Kidney capillary endothelial cell (primary cell): ENCODE measurements at regions not wholly inside any gene's neighbourhood (a gene's known extent, or its start where the extent isn't known, plus 50 kb on each side); places are given as distances from the start of the nearest gene placed in this dataset.

Experiments used
- DNase-seq: peaks from one replicate; pipeline ENCODE4 v3.0.0-alpha.2; 2018; ENCODE audit warnings: low spot score

DNA sequence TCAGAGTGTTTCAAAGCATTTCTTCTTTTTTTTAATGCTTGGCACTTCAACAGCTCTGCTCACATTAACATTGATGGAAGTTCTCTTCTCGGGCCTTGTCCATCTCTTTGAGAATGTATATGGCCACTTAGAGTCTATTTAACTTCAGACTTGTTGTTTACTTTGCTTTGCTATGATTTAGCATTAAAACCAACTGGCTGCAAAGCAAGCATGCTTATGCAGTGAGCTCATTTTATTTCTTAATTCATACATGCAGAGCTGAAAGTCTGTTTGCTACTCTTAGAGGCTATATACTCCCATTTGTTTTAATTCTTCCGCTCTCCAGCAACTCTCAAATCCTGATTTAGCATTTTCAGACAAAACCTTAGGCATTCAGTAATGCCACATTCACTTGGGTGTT, 107.6 kb upstream of the PACRGL start:
- no peak for DNase-seq

DNA sequence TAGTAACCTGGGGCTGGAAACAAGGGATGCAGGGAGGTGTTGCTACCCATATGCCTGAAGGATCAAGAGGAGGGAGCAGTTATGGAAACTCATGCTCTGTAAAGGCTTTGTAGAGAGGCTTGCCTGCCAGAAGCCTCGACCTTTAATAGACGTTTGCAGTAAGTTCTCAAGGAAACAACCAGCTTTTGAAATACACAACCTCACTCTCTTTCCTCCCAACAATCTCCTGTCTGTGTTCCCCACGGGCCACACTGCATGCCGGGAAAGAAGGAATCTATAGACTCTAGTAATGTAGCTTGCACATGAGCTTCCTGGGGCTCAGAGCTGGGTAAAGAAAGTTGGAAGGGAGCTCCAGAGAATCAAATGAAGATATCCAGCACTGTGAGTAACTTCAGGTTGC, 101.6 kb upstream of the PACRGL start:
- no peak for DNase-seq

DNA sequence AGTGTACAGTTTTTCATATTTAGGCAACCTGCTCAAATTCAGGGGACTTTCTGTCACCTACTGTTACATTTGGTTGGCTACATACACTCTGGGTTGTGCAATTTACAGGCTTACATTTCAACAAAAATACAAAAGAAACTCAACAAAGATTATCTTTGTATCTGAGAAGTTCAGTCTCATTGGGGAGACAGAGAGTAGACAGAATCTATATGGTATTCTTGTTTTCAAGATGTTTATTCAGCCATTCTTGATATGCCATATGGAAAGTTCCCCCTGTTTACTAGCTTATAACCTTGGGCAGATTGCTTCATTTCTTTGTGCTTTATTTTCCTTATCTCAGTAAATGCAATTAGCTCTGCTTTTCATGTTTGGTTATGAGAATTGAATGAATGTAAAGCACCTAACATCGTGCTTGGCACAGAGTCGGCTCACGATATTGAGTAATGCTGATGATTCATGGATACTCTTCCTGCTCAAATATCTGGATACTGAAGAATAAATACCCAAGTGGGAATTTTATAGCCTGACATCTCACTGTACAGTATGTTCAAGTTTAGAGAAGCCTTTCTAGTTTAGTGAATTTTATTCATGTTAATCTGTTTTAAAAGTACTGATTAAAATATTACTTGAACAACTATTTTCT, 96.5 kb upstream of the PACRGL start:
- no peak for DNase-seq

DNA sequence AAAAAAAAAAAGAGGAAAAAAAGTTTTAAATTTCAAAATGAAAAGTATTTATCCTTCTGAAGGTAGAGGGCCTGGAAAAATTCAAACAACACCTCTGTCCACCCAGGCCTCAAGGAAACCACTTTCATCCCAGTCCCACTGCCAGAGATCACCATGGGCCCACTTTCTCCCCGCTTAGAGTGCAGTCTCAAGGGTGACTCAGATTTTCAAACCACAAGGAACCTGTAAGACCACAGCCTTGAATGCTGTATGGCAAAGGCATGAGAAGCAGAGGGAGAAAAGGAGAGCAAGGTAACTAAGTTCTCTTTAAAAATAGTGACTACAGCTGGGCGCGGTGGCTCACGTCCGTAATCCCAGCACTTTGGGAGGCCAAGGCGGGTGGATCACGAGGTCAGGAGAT, 87.9 kb upstream of the PACRGL start:
- no peak for DNase-seq

DNA sequence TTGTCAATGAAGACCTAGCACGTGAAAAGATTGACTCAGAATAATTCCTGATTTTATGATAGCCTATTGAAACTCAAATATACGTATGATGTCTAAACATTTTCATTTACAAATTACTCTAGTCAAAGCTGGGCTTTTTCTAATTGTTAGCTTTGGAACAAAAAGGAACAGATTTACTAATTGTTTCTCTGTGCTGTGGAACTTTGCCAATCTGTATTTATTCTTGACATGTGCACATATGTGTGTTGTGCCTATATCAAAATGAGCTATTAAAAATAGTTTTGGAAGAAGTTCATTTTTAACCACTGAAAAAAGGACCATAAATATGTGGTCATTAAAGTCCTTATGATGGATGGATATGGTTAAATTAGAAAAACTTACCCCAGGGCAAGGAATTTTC, 85.4 kb upstream of the PACRGL start:
- DNase-seq = no peak

DNA sequence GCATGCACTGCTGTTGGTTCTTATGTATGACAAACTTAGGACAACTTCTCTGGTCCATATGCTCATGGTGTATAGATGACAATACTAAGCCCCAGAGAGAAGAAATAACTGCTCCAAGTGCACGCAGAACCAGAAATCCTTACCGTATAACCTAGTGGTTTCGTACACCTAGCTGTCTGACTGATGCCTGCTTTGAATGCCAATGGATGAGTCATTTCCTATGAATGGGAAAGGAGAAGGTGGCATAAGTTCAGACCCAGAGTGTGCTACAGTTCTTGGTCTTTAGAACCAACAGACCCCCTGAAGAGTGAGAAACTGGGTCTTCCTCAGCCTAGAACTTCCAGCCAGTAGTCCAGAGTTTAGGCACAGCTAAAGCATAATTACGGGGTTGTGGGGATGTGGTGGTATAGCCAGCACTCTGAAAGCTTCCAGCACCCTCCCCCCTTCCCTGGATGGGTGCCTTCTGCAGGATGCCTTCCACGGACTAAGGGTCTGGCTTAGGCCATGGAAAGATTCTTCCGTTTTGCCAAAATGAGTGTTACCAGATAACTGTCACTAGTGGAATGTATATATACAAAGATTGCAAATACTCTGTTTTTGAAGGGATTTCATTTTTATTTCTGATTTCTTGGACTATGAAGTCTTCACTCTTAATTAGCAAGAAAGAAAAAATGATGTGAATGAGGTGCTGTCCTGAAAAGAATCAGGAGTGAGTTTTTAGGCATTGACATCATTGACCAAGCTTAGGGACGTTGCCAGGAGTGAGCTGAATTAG, 84.6 kb upstream of the PACRGL start:
- peak; percentile 33 for DNase-seq

DNA sequence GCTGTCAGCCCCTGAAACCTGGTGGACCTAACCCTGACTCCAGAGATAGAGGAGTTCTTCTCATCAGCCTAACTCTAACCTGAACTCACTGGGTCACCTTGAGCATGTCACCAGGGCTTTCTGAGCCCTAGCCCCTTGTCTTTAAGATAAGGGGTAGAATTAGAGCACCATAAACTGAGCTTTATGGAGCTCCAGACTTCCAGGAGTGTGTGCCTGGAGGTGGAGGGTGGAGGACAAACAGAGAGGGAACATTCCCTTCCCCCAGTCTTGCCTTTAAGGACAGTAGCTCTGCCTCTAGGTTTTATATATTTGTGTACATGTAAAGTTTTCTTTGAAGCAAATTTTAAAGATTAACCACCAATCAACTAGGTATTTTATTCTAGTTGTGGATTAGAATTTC, 83.9 kb upstream of the PACRGL start:
- no peak for DNase-seq

DNA sequence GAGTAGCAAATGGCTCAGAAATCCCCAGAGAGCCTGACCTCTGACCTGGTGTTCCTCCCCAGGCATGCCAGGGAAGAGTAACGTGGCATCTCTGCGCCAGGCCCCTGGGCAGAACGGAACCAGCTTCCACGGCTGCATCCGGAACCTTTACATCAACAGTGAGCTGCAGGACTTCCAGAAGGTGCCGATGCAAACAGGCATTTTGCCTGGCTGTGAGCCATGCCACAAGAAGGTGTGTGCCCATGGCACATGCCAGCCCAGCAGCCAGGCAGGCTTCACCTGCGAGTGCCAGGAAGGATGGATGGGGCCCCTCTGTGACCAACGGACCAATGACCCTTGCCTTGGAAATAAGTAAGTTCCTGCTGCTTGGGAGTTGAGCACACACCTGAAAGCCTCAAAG, 83.4 kb upstream of the PACRGL start:
- DNase-seq = no peak

DNA sequence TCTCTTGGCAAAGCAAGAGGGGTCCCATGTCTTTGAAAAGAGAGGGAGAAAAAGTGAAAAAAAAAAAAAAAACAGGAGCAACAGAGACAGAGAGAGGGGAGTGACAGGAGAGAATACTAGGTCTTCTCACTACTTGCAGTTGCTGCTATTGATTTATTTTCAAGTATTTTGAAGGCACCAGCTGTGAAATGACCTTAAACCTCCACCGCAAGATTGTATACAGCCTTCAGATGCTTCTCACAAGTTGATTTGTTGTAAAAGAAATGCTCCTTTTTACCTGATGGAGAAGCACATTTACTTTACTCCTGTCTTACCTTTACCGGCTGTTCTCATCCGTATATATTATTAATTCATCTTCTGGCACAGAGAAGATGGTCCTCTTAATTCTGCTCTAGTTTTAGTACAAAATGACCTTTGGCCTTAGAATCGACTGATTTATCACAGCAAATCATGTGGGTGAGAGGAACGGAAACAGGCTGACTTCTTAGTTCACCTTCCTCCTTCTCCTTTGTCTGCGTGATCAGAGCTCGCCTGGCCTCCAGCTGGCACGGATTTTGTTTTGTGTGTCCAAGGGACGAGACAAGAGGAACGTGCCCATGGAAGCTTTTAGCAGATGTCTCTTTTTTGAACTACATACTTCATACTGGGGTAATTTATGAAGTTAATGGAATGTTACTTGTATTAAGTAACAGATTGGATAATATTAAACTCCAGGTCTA, 82.4 kb upstream of the PACRGL start:
- peak; percentile 19 for DNase-seq

DNA sequence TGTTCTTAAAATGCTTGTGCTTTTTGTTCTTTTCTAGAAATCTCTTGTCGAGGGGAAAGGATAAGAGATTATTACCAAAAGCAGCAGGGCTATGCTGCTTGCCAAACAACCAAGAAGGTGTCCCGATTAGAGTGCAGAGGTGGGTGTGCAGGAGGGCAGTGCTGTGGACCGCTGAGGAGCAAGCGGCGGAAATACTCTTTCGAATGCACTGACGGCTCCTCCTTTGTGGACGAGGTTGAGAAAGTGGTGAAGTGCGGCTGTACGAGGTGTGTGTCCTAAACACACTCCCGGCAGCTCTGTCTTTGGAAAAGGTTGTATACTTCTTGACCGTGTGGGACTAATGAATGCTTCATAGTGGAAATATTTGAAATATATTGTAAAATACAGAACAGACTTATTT, 81.5 kb upstream of the PACRGL start:
- DNase-seq = no peak

DNA sequence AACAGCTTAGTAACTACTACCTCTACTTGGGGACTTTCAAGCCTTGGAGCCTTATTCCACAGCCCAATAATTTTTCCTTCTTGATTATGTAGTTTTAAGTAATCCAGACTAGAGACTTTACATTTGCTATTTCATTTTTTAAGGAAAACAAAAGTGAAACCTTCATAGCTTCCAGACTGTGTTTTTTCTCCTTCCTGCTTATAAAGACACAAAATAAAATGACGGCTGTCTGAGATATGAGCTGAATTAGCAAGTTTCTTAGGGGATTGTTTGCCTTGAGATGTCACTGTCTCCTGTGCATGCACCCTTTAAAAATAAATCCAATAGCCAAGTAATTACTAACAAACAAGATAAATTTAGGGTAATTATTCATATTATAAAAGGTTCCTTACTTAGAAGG, 78.8 kb upstream of the PACRGL start:
- DNase-seq = no peak

DNA sequence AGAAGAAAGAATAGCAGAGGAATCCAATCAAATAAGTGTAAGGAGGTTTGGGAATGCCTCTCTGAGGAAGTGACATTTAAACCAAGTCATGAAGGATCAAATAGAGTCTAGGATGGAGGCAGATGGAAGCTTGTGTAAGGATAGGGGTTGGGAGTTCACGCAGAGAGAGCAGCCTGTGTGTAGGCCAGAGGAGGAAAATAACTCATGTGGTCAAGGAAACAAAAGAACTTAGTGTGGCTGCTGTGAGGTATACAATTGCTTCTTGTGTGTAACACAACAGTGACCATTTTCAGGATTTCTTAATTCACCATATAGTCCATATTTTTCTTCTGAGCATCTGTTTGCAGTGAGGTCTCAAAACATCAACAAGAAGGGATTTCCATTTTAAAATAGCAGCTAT, 77.6 kb upstream of the PACRGL start:
- no peak for DNase-seq

DNA sequence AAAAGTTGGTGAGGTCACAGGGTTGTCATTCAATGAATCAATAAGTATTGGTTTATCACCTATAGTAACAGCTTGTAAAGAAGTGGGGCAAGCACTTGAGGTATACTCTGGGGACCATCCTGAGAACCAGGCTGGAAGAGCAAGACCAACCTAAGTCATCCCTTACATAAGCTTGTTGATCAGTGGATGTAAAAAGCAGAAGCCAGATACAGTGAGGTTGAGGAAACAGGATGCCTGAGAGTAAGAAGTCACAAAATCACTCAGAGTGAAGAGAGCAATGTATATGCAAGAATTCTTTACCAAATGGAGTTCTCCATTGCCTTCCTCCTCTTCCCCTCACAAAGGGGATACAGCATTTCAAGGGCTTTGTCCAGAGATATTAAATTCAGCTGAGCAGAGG, 76.3 kb upstream of the PACRGL start:
- DNase-seq = no peak

DNA sequence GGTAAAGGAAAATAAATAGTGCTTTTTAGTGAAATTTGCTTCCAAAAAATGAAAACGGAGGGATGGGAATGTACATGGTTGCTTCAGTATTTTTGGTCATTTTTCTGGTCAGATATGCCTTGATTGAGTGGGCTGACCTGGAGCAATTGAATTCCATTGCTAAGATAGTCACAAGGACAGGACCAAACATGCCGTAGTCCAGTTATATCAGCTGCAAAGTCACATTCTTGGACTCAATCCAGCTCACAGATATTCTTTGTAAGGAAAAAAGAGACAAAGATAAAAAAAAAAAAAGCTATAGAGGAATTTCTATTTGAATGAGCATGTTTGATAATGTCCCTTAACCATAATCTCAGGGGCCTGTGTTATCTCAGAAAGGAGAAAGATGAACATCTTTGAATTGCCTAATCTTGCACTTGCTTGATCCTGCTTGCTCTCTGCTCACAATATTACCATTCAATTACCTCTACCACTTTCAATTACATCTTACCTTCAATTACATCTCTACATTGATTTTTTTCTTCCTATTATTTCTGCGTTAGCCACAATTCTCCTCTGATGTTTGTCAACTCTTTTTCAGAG, 75.4 kb upstream of the PACRGL start:
- no peak for DNase-seq

DNA sequence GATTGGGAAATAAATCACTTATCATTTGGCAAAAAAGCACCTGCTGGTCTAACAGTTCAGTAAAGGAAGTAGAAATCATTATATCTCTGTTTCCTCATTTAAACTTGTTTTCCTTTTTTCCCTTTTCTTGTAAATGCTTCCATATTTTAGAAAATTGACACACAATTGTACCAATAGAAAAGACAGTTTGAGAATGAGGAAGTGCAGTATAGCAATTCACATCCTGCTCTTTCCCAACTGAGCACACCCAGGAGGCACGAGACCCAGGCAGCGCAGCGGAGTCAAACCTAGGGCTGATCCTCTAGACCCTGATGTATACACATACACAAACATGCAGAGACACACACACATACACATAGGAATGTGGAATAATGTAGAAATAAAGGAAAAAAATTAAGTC, 74.8 kb upstream of the PACRGL start:
- DNase-seq = no peak

DNA sequence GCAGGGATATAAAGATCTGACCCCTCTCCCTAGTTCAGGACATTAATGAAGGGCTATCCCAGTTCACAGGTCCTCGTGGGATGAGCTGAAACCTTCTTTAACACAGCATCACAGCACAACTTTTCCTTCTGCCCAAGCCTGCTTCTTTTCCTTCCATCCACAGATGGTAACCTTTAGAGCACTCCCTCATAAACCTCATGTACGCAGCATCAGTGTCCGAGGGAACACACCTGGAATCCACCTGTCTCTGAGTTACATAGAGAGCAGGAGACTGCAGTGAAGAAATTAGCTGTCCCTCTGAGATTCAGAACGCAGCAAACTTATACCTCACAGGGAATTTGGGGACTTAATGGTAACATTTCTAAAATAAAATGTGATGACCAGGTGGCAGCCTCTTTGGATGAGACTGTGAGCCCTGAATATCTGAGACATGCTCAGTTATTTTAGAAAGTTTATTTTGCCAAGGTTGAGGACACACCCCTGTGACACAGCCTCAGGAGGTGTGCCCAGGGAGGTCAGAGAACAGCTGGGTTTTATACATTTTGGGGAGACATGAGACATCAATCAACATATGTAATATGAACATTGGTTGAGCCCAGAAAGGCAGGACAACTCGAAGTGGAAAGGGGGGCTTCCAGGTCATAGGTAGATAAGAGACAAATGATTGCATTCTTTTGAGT, 73.8 kb upstream of the PACRGL start:
- DNase-seq = no peak

DNA sequence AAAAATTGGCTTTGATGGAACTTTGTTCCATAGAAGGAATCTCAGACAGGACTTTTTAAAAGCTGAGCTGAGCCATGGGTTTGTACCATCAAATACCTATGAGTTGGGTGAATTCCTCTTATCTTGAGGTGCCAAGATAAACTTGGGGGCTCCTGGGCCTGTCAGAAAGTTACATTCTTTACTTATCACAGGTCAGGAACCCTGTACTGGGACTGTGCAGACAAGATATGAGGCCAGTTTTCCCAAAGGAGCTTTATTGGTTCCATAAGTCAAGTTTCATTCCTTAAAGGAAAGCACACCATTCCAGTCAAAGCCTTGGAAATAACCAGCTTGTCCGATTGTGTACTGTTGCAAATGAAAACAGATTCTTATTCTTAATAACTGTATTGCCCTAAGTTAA, 72.4 kb upstream of the PACRGL start:
- no peak for DNase-seq

DNA sequence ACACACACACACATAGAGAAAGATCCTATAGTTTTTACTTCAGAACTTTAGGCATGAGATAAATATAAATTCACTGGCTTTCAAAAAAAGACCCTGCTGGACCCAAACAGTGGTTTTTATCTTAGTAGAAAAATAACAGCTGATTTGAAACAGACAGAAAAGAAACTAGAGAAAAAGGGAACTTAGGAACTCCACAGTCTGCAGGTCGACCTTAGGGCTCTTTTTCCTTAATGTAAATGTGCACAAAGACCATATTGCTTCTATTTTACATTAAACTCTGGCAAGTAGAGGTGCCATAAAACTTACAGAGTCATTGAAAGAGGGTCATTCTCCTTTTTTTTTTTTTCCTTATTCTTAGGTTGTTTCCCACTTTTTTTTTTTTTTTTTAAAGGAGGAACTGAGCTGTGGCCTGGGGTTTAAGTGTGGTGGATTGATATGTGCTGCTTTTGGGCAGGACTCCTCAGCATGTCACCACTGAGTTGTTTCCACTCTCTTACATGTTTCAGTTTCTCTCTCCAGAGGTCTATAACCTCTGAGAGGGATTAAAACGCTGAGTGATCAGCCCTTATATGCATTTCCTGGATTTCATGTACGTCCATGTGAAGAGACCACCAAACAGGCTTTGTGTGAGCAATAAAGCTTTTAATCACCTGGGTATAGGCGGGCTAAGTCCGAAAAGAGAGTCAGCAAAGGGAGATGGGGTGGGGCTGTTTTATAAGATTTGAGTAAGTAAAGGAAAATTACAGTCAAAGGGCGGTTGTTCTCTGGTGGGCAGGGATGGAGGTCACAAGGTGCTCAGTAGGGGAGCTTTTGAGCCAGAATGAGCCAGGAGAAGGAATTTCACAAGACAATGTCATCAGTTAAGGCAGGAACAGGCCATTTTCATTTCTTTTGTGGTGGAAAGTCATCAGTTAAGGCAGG, 70.8 kb upstream of the PACRGL start:
- DNase-seq = no peak

DNA sequence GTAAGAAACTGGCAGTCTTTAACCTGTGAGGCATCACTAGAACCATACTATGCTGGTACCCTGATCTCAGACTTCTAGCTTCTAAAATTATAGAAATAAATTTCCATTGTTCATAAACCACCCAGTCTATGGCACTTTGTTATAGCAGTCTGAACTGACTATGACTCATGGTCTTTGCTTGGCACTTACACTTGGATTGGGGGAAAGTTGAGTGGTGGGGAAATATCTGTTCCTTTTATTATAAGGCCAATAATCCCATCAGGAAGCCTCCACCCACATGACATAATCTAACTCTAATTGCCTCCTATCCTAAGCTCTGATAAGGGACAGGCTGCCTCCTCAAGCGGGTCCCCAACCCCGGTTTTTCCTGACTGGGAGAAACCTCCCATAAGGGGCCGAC, 61.4 kb upstream of the PACRGL start:
- DNase-seq = no peak

DNA sequence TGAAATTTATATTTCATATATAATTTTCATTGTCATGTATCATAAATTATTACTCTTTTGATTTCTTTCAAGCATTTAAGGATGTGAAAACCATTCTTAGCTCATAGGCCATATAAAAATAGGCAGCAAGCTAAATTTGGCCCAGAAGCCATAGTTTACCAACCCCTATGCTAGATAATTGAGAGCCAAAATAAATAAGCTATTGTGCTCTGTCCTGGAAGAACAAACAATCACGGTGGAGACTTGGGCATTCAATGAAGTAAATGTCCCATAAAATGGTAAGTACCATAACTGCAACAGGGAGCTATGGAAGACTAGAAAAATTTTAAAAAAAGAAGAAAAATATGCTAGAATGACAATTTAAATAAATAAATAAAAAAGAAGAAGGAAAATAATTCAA, 60.9 kb upstream of the PACRGL start:
- no peak for DNase-seq

DNA sequence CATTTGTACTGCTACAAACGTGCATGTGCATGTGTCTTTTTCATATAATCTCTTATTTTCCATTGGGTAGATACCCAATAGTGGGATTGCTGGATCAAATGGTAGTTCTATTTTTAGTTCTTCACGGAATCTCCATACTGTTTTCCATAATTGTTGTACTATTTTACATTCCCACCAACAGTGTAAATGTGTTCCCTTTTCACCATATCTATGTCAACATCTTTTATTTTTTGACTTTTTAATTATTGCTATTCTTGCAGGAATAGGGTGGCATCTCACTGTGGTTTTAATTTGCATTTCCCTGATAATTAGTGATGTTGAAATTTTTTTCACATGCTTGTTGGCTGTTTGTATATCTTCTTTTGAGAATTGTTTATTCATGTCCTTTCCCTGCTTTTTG, 59.3 kb upstream of the PACRGL start:
- DNase-seq = no peak
